Trophoblast cell (in vitro differentiated cells and primary cell): ENCODE measurements at regions not wholly inside any gene's neighbourhood (a gene's known extent, or its start where the extent isn't known, plus 50 kb on each side); places are given as distances from the start of the nearest gene placed in this dataset.

Experiments used
- DNase-seq, 2 donors: peaks; one replicate each; pipeline ENCODE4 v3.0.0-alpha.2; 2016
- H2AFZ ChIP-seq: 2 replicates; pipeline ENCODE4 v1.6.1; 2013; ENCODE audit warnings: low read length, moderate library complexity, mild to moderate bottlenecking; ENCODE audit not compliant: insufficient read depth, poor library complexity
- H2AK5ac ChIP-seq: 2 replicates; pipeline ENCODE4 v1.6.1; 2013; ENCODE audit warnings: mild to moderate bottlenecking, low read length
- H2BK120ac ChIP-seq: 2 replicates; pipeline ENCODE4 v1.6.1; 2013; ENCODE audit warnings: low read length, mild to moderate bottlenecking, moderate library complexity; ENCODE audit not compliant: insufficient read depth, poor library complexity
- H2BK12ac ChIP-seq: 2 replicates; pipeline ENCODE4 v1.6.1; 2013; ENCODE audit warnings: mild to moderate bottlenecking, low read length, moderate library complexity
- H2BK5ac ChIP-seq: 2 replicates; pipeline ENCODE4 v1.6.1; 2013; ENCODE audit warnings: low read length, low read depth, moderate library complexity, mild to moderate bottlenecking; ENCODE audit not compliant: poor library complexity
- H3K14ac ChIP-seq: 2 replicates; pipeline ENCODE4 v1.6.1; 2013; ENCODE audit warnings: mild to moderate bottlenecking, low read length
- H3K18ac ChIP-seq: 2 replicates; pipeline ENCODE4 v1.6.1; 2013; ENCODE audit warnings: mild to moderate bottlenecking, low read length
- H3K23ac ChIP-seq: 2 replicates; pipeline ENCODE4 v1.6.1; 2013; ENCODE audit warnings: low read length
- H3K27ac ChIP-seq: 2 replicates; pipeline ENCODE4 v1.5.1; 2013; ENCODE audit warnings: low read depth, mild to moderate bottlenecking, inconsistent platforms, low read length, moderate library complexity
- H3K27me3 ChIP-seq: 2 replicates; pipeline ENCODE4 v1.6.1; 2013; ENCODE audit warnings: inconsistent platforms, mild to moderate bottlenecking, low read length, moderate library complexity; ENCODE audit not compliant: insufficient read depth
- H3K36me3 ChIP-seq, 2 experiments: 1 replicate in 1 of 2; 2 replicates in 1 of 2; pipeline ENCODE4 v1.6.1; 2013; ENCODE audit warnings: low read length in 2 of 2, mild to moderate bottlenecking in 2 of 2, moderate library complexity in 1 of 2; ENCODE audit not compliant: insufficient read depth in 2 of 2, control insufficient read depth in 1 of 2
- H3K4ac ChIP-seq: 2 replicates; pipeline ENCODE4 v1.6.1; 2013; ENCODE audit warnings: low read depth, mild to moderate bottlenecking, low read length, moderate library complexity
- H3K4me1 ChIP-seq, 2 experiments: 1 replicate in 1 of 2; 2 replicates in 1 of 2; pipeline ENCODE4 v1.6.1; 2013; ENCODE audit warnings: low read length in 2 of 2, mild to moderate bottlenecking in 2 of 2, moderate library complexity in 1 of 2; ENCODE audit not compliant: insufficient read depth in 2 of 2, control insufficient read depth in 1 of 2
- H3K4me2 ChIP-seq: 2 replicates; pipeline ENCODE4 v1.6.1; 2013; ENCODE audit warnings: inconsistent platforms, mild to moderate bottlenecking, low read length, moderate library complexity
- H3K4me3 ChIP-seq: 2 replicates; pipeline ENCODE4 v1.5.1; 2013; ENCODE audit warnings: mild to moderate bottlenecking, low read depth, low read length, inconsistent platforms
- H3K79me1 ChIP-seq: one replicate; pipeline ENCODE4 v1.6.1; 2013; ENCODE audit warnings: low read length
- H3K79me2 ChIP-seq: 2 replicates; pipeline ENCODE4 v1.6.1; 2013; ENCODE audit warnings: low read length, mild to moderate bottlenecking; ENCODE audit not compliant: control insufficient read depth, insufficient read depth, poor library complexity
- H3K9ac ChIP-seq: 2 replicates; pipeline ENCODE4 v1.6.1; 2013; ENCODE audit warnings: mild to moderate bottlenecking, low read length
- H3K9me3 ChIP-seq: 2 replicates; pipeline ENCODE4 v1.6.1; 2013; ENCODE audit warnings: low read depth, mild to moderate bottlenecking, control low read depth, inconsistent platforms, low read length; ENCODE audit not compliant: insufficient read depth
- H4K12ac ChIP-seq: 2 replicates; pipeline ENCODE4 v1.6.1; 2013; ENCODE audit warnings: low read depth, mild to moderate bottlenecking, low read length, moderate library complexity
- H4K8ac ChIP-seq: 2 replicates; pipeline ENCODE4 v1.6.1; 2013; ENCODE audit warnings: low read depth, mild to moderate bottlenecking, low read length, moderate library complexity
- H4K91ac ChIP-seq: one replicate; pipeline ENCODE4 v1.6.1; 2013; ENCODE audit warnings: low read depth, mild to moderate bottlenecking, low read length, moderate library complexity
- WGBS: extraction: QIAGEN DNeasy Blood & Tissue Kit; methylation state at CpG from one replicate; pipeline ENCODE4 v1.1.7; 2013; ENCODE audit warnings: missing lambda C conversion rate; ENCODE audit not compliant: insufficient read length, insufficient coverage; ENCODE audit errors: extremely low coverage; 5-methylcytosine and 5-hydroxymethylcytosine counted together

GRCh38 chr3:59432665-59433064 is 382.8 kb upstream of the CFAP20DC start:
- no CpG with 5 or more reads among the region's 6 CpGs for WGBS
- no peak overlapping the region for H3K14ac ChIP-seq
- H4K8ac ChIP-seq = no peak overlapping the region
- no peak overlapping the region for H2BK12ac ChIP-seq
- no peak overlapping the region for H3K18ac ChIP-seq
- peaks cover 0 to 4% of the 10 kb centered on the region in 2 experiments for H3K4me1 ChIP-seq
- H3K36me3 ChIP-seq = no peaks in the 10 kb centered on the region
- no peak overlapping the region for H2AFZ ChIP-seq
- no peak overlapping the region for H3K23ac ChIP-seq
- H3K4ac ChIP-seq = no peak overlapping the region
- DNase-seq = peak; percentile 84 to 92
- H3K9ac ChIP-seq = no peak overlapping the region
- no peaks in the 10 kb centered on the region for H3K79me2 ChIP-seq
- no peaks in the 10 kb centered on the region for H3K27me3 ChIP-seq
- no peak overlapping the region for H4K91ac ChIP-seq
- peaks cover 2% of the 10 kb centered on the region for H3K9me3 ChIP-seq
- H2AK5ac ChIP-seq = no peak overlapping the region
- no peak overlapping the region for H2BK120ac ChIP-seq
- H3K4me3 ChIP-seq = no peak overlapping the region
- H3K79me1 ChIP-seq = peaks cover 5% of the 10 kb centered on the region
- H2BK5ac ChIP-seq = no peak overlapping the region
- no peak overlapping the region for H4K12ac ChIP-seq
- no peak overlapping the region for H3K27ac ChIP-seq
- no peak overlapping the region for H3K4me2 ChIP-seq

DNA sequence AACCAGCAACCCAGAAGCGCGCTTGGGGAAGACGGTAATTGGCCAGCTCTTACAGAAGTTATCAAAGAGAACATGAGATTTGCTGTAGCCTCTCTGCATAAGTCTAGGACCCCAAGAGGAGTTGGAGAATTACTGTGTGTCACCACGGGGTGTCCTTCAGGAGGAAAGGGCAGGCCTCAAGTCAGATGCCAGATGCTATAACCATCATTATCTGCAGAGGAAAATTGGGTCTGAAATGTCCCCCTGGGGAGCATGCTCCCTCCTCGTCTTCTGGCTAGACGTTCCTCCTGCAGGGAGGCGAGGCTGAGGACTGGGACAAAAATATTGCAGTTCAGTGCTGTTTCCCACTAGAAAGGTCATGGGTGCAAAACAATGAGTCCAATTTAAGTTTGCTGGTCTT is 380.5 kb upstream of the CFAP20DC start:
- Histone ChIP-seq H3K79me1 (peaks cover 4% of the 10 kb centered on the region), H2BK120ac (peak overlapping the region; percentile 52), H4K91ac (no peak overlapping the region), H3K27me3 (no peaks in the 10 kb centered on the region), H3K18ac (no peak overlapping the region), H4K12ac (no peak overlapping the region), H3K9me3 (peaks cover 2% of the 10 kb centered on the region), H3K14ac (no peak overlapping the region), H3K4me2 (no peak overlapping the region), H4K8ac (no peak overlapping the region), H2BK5ac (no peak overlapping the region), H3K36me3 (no peaks in the 10 kb centered on the region), H2AFZ (no peak overlapping the region), H2AK5ac (no peak overlapping the region), H3K27ac (no peak overlapping the region), H2BK12ac (peak overlapping the region; percentile 58), H3K9ac (no peak overlapping the region), H3K4me1 (peaks cover 4 to 11% of the 10 kb centered on the region in 2 experiments), H3K79me2 (no peaks in the 10 kb centered on the region), H3K23ac (no peak overlapping the region), H3K4ac (no peak overlapping the region), H3K4me3 (no peak overlapping the region)
- no peak for DNase-seq
- WGBS = no CpG with 5 or more reads among the region's 7 CpGs

GRCh38 chr3:59429198-59429597 is 379.4 kb upstream of the CFAP20DC start:
- no CpG with 5 or more reads among the region's 2 CpGs for WGBS
- Histone ChIP-seq H3K23ac (no peak overlapping the region), H2AK5ac (no peak overlapping the region), H3K4me2 (no peak overlapping the region), H2BK5ac (no peak overlapping the region), H3K9ac (no peak overlapping the region), H3K4ac (no peak overlapping the region), H4K8ac (no peak overlapping the region), H2AFZ (no peak overlapping the region), H3K18ac (no peak overlapping the region), H3K79me2 (no peaks in the 10 kb centered on the region), H3K79me1 (peaks cover 7% of the 10 kb centered on the region), H3K9me3 (peaks cover 3% of the 10 kb centered on the region), H3K27ac (no peak overlapping the region), H3K4me1 (peaks cover 8 to 19% of the 10 kb centered on the region in 2 experiments), H3K27me3 (no peaks in the 10 kb centered on the region), H4K91ac (no peak overlapping the region), H3K36me3 (no peaks in the 10 kb centered on the region), H3K14ac (no peak overlapping the region), H4K12ac (no peak overlapping the region), H3K4me3 (no peak overlapping the region), H2BK12ac (no peak overlapping the region), H2BK120ac (no peak overlapping the region)
- no peak for DNase-seq

DNA sequence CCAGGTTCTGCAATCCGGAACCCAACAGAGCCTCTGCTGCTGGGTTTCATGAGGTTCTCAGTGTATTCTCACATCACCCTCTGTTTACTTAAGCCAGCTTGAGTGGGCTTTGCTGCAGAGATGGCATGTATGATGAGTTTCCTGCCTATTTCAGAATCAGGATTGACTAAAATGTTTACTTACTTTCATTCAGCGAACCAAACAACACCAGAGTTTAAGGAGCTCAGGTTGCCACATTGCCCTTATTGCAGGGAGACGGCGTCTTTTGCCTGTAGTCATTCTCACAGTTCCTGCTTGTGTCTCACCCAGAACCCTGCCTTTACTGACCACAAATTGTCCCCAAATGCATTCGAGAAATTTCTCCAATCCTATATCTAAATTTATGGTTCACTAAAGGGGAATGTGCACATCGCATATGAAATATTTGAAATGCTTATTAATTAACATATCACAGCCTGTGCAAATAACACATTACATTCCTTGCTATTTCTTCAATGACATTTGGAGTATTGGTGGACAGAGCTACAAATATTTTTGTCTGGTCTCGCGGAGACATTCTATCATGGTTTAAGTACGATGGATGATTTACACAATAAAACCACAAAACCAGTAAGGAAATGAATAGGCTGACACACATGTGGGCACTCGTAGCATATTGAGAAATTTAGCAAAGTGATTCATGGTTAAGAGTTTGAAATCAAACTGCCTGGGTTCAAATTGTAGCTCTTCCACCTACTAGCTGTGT is 377.2 kb upstream of the CFAP20DC start:
- no peaks in the 10 kb centered on the region for H3K36me3 ChIP-seq
- H2AK5ac ChIP-seq = no peak overlapping the region
- H3K23ac ChIP-seq = no peak overlapping the region
- H3K27ac ChIP-seq = no peak overlapping the region
- no peak overlapping the region for H3K9ac ChIP-seq
- no peak overlapping the region for H3K14ac ChIP-seq
- H2BK5ac ChIP-seq = no peak overlapping the region
- H3K4ac ChIP-seq = no peak overlapping the region
- H3K4me2 ChIP-seq = no peak overlapping the region
- H3K79me2 ChIP-seq = no peaks in the 10 kb centered on the region
- H2AFZ ChIP-seq = no peak overlapping the region
- H4K91ac ChIP-seq = no peak overlapping the region
- no CpG with 5 or more reads among the region's 10 CpGs for WGBS
- H3K27me3 ChIP-seq = no peaks in the 10 kb centered on the region
- peaks cover 7% of the 10 kb centered on the region for H3K79me1 ChIP-seq
- peak; percentile 21 to 66 for DNase-seq
- H3K4me3 ChIP-seq = no peak overlapping the region
- no peak overlapping the region for H4K8ac ChIP-seq
- no peak overlapping the region for H4K12ac ChIP-seq
- no peak overlapping the region for H3K18ac ChIP-seq
- peaks cover 1% of the 10 kb centered on the region for H3K9me3 ChIP-seq
- peaks cover 11 to 20% of the 10 kb centered on the region in 2 experiments for H3K4me1 ChIP-seq
- no peak overlapping the region for H2BK120ac ChIP-seq
- no peak overlapping the region for H2BK12ac ChIP-seq
